ENCODE measurements at regions not wholly inside any gene's neighbourhood (a gene's known extent, or its start where the extent isn't known, plus 50 kb on each side); places are given as distances from the start of the nearest gene placed in this dataset.

GRCh38 chr5:152869971-152870370 lies 464.9 kb upstream of the NMUR2 start:
- DNase-seq (ENCODE audit: low read depth) = no peak

DNA sequence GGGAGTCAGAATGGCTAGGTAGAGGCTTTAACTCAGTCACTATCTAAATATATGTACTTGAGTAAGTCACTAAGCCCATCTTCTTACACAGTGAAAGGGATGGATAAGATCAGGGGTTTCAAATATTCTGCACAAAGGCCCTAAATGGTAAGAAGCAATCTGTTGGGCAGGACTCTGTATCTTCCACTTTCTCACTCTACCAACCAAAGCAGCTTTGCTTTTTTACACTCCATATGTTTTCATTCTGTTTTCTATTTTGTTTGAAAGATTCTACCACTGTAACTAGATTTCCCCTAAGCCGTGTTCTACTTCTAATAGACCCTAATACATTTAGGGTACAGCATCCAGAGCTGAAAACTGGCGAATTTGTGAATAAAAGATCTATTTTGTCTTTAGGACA lies 477.5 kb upstream of the NMUR2 start:
- DNase-seq (ENCODE audit: low read depth) = no peak

DNA sequence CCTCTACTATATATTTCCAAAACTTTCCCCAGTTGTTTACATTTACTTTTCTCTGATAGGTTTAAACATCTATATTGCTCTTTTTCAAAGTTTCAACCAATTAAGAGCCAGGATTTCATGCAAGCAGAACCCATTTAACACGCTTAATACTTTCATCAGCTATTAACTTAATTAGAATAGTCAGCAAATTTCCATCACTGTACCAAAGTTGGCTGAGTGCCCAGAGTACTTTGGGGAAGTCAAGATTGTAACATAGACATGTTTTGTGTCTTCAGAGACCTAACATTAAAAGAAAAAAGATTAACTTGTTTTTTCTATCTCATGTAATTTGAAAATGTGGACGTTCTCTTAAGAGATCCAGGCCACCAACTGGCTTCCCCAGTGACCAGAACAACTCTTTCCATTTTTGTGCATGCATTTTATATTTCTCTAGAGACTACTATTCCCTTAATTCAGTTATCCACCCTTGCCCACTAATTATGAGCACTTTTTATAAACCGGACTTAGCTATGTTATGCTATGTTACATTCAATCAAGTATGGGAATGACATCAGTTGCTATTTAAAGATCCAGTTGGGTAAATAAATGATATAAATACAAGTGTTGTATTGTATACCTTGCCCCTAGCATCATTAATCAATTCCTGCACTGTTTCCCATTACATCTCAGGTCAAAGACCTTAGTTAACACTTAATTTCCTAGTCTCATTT lies 478.1 kb upstream of the NMUR2 start:
- DNase-seq (ENCODE audit: low read depth) = no peak

GRCh38 chr5:152884006-152884405 lies 478.9 kb upstream of the NMUR2 start:
- no peak for DNase-seq (ENCODE audit: low read depth)

- no peak for DNase-seq (ENCODE audit: low read depth)
Measured at GRCh38 chr5:152900332-152900731, 495.3 kb upstream of the NMUR2 start.

- no peak for DNase-seq (ENCODE audit: low read depth)
Measured at GRCh38 chr5:152901754-152902153, 496.7 kb upstream of the NMUR2 start.

- DNase-seq (ENCODE audit: low read depth) = no peak
Measured at GRCh38 chr5:152905286-152905685, 500.2 kb upstream of the NMUR2 start.

DNA sequence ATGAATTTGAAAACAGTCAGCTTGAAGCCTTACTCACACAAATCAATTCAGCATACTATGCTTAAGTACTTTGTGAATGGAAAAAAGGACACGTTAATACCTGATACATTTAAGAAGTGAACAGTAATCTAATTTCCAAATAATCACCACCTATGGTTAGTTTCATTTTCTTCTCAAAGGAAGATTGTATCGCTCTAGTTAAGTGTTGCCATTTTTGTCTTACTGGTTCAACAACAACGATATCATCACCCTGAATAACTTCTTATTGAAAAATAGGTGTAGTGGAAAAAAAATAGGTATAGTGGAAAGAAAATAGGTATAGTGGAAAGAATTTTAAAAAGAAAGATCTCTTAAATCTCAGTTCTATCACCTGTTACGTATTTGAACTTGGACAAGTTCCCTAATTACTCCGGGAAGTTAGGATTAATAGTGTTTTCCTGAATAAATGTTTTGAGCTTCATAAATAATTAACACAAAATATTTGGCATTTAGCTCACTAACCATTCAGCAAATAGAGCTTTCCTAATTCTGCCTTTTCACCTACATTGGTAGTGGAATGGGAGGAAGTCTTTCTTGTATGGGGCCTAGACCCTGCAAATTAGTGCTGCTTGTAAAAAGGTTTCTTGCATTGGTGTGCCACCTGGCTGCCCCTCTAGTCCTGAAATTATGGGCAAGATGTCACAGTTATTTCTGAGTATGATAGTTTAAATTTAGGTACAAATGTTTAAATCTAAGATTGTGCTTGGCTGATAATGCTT lies 502.6 kb upstream of the NMUR2 start:
- DNase-seq (ENCODE audit: low read depth) = no peak

- DNase-seq (ENCODE audit: low read depth) = no peak
Measured at GRCh38 chr5:152912924-152913323, 507.8 kb upstream of the NMUR2 start.

- DNase-seq (ENCODE audit: low read depth) = no peak
Measured at GRCh38 chr5:152932621-152933020, 527.5 kb upstream of the NMUR2 start.

- DNase-seq (ENCODE audit: low read depth) = no peak
Measured at GRCh38 chr5:152933056-152933455, 528.0 kb upstream of the NMUR2 start.

DNA sequence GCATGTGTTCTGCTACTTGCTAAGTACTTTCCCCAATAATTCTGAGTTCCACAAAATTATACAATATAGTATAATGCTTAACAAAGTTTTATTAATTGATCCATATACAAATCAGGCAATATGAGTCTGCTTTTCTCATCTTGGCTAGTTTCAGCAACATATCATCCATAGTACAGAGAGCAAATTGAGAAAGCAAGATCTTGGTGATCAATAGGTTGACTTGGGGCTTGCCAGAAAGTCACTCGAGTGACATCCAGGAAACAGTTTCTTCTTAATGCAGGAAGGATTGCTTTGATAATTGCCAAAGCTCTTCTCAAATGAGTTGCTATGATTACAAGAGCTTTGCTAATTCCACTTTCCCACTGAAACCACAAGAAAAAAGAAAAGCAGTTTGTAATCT lies 533.6 kb upstream of the NMUR2 start:
- DNase-seq (ENCODE audit: low read depth) = no peak

DNA sequence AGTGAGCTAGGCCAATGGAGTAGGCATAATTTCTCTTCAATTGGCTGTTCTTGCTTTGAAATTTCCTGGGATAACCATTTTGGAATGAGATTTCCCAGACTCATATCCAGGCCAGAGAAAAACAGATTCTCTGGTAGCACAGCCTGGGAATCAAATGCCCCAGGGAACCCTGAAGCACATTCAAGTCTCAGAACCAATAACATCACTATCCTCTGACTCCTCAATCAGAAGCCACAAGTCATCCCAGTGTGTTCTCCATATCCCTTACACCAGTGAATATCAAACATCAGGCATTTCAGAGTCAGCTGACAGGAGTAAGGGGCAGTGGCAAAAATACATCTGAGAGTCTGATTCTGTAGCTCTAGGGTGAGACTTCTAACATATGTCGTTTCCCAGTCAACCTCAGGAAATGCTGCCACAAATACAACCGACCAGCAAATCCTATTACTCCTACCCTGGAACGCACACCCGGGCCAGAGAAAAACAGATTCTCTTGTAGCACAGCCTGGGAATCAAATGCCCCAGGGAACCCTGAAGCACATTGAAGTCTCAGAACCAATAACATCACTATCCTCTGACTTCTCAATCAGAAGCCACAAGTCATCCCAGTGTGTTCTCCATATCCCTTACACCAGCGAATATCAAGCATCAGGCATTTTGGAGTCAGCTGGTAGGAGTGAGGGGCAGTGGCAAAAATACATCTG lies 537.7 kb upstream of the NMUR2 start:
- DNase-seq (ENCODE audit: low read depth) = no peak

DNA sequence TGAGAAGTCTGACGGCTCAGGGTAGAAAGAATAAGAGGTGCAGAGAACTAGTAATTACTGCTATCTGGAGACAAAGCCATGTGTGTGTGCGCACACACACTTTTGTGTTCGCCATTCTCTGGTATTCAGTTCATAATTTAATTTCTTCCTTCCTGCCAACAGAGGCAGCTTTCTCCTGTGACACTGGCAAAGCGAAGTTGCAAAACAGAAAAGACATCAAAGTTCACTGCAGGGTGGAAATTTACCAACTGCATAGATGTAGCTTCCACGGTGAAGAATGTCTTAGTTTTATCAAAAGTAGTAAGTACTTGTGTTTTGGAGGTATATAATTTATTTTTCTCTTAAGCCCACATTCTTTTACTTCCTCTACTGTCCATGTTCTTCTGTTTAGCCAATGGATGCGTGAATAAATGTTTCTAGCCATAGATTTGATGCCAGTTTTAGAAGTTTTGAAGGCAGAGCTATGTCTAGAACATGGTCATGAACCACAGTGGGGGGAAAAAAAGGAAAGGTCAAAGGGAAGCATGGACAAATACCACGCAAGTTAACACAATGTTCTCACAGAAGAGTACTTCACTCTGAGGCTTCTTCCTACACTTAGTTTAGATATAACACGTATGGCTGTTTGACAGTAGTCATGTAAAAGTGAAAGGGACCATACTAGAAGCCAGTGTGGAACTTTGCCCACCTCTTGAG lies 536.5 kb upstream of the GRIA1 start:
- no peak for DNase-seq (ENCODE audit: low read depth)

DNA sequence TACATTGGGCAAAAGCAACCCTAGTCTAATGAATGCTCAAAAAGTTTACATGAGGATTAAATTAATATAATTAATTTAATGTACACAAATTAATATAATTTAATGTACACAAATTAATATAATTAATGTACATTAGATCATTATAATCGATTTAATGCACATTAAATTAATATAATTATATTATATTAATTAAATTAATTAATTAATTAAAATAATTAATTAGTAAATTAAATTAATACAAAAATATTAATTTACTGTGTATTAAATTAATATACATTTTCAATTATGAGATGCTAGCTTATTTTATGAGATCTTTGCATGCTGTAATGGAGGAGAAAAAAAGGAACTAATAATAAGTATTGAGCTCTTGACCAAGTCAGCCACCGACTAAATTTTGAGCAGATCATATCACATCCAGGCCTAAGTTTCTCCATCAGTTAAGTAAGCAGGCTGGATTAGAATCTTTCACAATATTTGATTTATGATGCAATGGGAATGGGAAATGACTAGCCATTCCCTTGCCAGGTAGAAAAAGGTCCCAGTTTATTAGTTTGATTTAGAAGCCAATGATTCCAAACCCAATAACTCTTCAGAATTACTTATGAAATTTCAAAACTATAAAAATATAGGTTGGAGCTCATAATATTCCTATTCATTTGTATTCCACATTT lies 533.4 kb upstream of the GRIA1 start:
- DNase-seq (ENCODE audit: low read depth) = no peak

DNA sequence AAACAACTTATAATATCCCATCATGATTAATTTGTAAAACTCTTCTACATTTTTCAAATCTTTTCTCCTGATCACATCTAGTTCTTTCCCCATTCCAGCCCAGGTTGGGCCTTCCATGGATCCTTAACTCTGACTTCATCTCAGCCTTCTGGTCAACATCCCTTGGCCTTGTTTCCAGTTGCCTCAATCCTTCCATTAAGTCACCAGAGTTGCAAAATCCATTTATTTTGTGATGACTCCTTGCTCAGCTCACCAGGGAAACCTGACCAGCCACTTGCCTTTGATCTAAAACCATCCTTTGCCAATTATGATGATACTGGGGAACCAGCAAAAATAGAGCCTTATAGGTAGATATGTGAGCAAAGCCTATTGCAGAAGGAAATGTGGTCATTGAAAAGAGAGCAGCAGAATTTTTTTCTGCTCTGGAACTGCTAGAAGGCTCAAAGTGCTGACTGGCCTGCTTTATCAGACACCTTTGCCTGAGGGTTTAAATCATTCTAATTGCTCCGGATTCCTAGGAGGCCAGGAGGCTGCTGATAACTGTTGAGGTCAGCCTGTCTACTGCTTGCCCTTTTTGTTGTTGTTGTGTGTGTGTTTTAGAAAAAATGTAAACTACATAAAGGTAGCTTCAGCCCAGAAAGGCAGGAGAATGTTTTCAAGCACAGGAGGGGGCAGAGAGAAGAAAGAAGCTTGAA lies 512.2 kb upstream of the GRIA1 start:
- no peak for DNase-seq (ENCODE audit: low read depth)

DNA sequence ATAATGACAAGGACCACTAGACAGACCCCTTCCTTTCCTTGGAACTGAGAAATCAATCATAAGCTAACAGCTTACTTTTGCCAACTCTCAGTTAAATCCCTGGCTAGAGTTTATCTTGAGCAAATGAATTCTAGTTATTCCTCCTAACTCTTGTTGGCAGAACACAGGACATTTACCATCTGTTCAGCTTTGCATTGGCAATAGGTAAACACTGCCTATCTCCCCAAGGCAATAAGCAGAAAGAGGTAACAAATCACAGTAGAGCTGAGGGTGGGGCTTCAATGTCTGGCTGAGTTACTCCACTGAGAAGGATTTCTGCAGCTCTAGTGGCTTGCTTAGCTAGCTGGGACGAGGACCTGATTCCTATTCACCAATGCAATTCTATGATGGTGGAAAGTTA lies 503.3 kb upstream of the GRIA1 start:
- DNase-seq (ENCODE audit: low read depth) = no peak

DNA sequence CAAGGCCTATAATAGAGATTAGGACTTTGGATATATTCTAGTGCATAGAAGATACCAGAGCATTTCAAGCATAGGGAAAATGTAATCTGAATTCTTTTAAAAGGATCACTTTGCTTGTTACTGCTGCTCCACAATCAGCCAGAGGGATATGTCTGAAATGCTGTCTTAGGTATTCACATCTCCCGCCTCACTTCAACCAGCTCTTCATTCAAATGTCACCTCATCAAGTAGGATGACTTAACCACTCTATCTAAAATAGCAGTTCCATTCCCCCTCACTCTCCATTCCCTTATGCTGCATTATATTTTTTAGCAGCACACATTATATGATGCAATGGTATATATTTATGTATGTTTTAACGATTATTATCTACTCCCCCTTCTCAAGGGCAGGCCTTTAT lies 500.3 kb upstream of the GRIA1 start:
- DNase-seq (ENCODE audit: low read depth) = no peak

DNA sequence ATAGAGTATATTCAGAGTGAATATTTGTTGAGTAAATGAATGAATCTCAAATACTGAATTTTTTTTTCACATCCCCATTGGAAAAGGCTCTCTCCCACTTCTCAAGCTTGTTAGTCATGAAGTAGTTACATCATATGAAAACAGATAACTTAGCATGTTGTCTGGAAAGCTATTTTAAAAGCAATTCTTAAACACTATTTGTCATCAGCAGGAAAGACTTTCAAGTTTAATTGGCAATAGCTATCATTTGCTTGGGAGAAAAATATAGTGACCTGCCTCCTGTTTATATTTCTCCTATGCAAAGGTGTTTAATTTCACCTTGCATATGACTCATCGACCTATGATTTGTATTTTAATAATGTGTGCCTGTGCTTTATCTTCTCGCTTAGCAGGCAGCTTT lies 499.8 kb upstream of the GRIA1 start:
- DNase-seq (ENCODE audit: low read depth) = no peak

DNA sequence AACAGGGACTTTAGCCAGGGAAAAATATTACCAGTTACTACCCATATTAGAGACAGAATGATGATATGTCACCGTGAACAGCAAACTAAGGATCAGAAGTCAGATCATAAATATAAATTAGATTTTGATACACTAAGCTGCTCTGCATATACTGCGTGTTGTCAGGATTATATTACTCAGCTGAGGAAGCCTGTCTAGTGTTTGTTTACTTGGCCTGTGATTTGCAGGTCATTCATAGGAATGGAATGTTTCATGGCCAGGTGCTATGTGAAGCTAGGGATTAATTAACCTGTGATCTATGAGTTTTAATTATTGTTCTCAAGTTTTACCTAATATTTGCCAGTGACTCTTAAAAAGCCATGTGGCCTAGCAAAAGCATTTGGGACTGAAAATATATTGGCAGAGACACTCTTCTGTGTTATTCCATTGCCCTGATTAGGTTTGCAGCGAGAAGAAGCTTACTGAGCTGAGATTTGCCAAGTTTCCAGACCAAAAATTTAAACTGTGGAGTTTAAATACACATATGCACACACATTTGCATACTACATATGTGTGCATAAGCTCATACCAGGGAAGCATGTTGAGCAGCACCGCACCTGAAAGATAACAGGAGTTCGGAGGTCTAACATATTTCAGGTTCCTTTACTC lies 496.3 kb upstream of the GRIA1 start:
- no peak for DNase-seq (ENCODE audit: low read depth)

- DNase-seq (ENCODE audit: low read depth) = no peak
Measured at GRCh38 chr5:152995214-152995725, 495.2 kb upstream of the GRIA1 start.

Data from HS-5 (cell line).